Urinary bladder (tissue), 3 donors: ENCODE measurements at regions not wholly inside any gene's neighbourhood (a gene's known extent, or its start where the extent isn't known, plus 50 kb on each side); places are given as distances from the start of the nearest gene placed in this dataset.
"Not testable (repeated sequence)": the region's sequence is repeated elsewhere in the genome, so short reads cannot be mapped to it uniquely, and the experiment has no call there.

Experiments
- DNase-seq: peaks from one replicate; pipeline ENCODE4 v3.0.0-alpha.2; 2015; ENCODE audit errors: extremely low spot score
- H3K27ac ChIP-seq: one replicate; pipeline ENCODE4 v1.5.1; 2013; ENCODE audit warnings: low read depth, mild to moderate bottlenecking, moderate library complexity
- H3K36me3 ChIP-seq: one replicate; pipeline ENCODE4 v1.6.1; 2013; ENCODE audit warnings: mild to moderate bottlenecking, moderate library complexity; ENCODE audit not compliant: insufficient read depth
- H3K4me1 ChIP-seq: one replicate; pipeline ENCODE4 v1.6.1; 2013; ENCODE audit warnings: mild to moderate bottlenecking, moderate library complexity; ENCODE audit not compliant: insufficient read depth
- H3K4me3 ChIP-seq: one replicate; pipeline ENCODE4 v1.5.1; 2013; ENCODE audit warnings: low read depth, low read length
- WGBS: extraction: QIAGEN DNeasy Blood & Tissue Kit; methylation state at CpG from one replicate; pipeline ENCODE4 v1.1.7; 2013; 5-methylcytosine and 5-hydroxymethylcytosine counted together
- donor health status: healthy with polysubstance abuse.
- donor health status: healthy.

DNA sequence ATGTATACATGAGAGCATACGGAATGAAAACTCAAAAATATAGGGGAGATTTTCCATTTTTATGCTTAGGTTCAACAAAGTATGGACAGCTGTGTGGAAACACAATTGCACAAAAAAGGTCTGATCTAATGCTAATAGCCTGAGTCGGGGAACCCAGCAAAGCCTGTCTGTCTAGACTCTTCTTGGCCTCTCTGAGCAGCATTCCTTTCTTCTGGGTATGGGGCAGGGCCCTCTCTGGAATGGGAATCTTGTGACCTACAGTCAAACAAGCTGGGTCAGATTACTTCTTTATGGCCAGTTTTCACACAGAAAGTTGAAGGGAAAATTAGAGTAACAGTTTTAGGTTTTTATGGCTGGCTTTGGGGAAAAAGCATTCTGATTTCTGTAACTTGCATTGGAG is 534.0 kb upstream of the LMO3 start:
- no peak for DNase-seq
- H3K36me3 ChIP-seq: no peaks in the 10 kb centered on the region
- no peak overlapping the region for H3K4me3 ChIP-seq
- 81% methylated on average over 2 of the region's 2 CpGs for WGBS
- H3K4me1 ChIP-seq: no peaks in the 10 kb centered on the region
- no peak overlapping the region for H3K27ac ChIP-seq

DNA sequence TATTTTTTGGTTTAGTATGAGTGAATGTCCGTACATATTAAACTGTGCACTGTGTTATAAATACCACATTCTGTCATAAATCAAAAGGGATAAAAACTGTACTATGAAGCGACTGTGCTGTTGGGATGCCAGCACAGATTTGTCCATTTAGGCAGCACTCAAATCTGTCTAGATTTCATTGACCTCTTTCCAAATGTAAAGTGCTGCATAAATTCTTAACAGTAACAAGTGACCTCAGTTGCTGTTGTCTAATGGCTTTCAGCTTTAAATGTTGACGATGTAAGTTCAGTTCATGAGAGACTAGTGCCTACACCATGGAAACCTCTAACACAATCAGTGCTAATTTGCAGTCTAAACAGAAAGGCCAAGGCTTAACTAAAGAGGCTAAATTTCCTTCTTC is 531.4 kb upstream of the LMO3 start:
- no peaks in the 10 kb centered on the region for H3K4me1 ChIP-seq
- H3K36me3 ChIP-seq: no peaks in the 10 kb centered on the region
- 14% methylated on average over 3 of the region's 3 CpGs for WGBS
- no peak overlapping the region for H3K27ac ChIP-seq
- no peak overlapping the region for H3K4me3 ChIP-seq
- no peak for DNase-seq

GRCh38 chr12:17134315-17134714 is 528.4 kb upstream of the LMO3 start:
- DNase-seq: no peak

GRCh38 chr12:17132336-17132735 is 526.4 kb upstream of the LMO3 start:
- Histone ChIP-seq H3K4me1 (no peaks in the 10 kb centered on the region), H3K36me3 (no peaks in the 10 kb centered on the region), H3K27ac (no peak overlapping the region), H3K4me3 (no peak overlapping the region)
- DNase-seq: no peak
- 92% methylated on average over 4 of the region's 4 CpGs for WGBS

More at GRCh38 chr12:17134315-17134714, 528.4 kb upstream of the LMO3 start:
- H3K4me1 ChIP-seq: no peaks in the 10 kb centered on the region
- H3K36me3 ChIP-seq: no peaks in the 10 kb centered on the region
- H3K27ac ChIP-seq: no peak overlapping the region
- no peak overlapping the region for H3K4me3 ChIP-seq

DNA sequence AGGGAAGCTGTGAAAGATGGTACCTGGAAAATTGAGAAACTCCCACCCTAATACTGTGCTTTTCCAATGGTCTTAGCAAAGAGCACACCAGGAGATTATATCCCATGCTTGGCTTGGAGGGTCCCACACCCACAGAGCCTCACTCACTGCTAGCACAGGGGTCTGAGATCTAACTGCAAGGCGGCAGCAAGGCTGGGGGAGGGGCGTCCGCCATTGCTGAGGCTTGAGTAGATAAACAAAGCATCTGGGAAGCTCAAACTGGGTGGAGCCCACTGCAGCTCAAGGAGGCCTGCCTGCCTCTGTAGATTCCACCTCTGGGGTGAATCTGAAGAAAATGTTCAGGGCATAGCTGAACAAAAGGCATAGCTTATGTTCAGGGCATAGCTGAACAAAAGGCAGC is 510.6 kb upstream of the LMO3 start:
- not testable (repeated sequence) for H3K27ac ChIP-seq, DNase-seq, H3K4me1 ChIP-seq, H3K36me3 ChIP-seq, H3K4me3 ChIP-seq
- WGBS: 86% methylated on average over 3 of the region's 3 CpGs

GRCh38 chr12:17110316-17110715 is 504.4 kb upstream of the LMO3 start:
- no peak overlapping the region for H3K27ac ChIP-seq
- DNase-seq: no peak
- H3K4me3 ChIP-seq: no peak overlapping the region
- H3K4me1 ChIP-seq: no peaks in the 10 kb centered on the region
- H3K36me3 ChIP-seq: no peaks in the 10 kb centered on the region

DNA sequence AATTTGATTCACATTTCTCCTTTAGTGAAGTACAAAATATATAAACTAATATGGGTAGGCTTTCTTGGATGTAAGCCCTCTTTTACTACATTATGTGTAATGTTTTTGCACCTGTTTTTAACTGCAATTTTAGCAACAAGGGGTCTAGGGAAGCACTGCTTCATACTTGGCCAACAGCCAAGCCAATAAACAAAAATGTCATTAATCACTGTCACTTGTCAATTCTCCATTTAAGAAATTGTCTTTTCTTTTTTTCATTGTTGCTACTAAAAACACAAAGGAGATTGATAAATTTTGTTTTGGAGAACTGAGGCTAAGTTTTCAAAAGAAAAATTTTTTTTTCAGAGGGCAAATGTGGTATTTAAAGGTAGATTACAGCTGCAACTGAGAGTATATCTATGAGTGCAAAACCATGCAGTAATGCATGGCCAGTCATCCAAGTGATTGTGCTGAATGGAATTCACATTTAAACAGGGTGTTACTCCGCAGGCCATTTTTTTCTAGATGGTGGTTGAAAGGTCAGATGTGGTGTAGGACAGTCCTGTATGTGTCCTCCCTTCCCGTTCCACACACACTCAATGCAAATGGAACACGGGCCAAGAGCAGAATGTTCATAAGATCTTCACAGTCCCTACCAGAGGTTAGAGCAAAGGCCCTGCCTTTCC is 503.0 kb upstream of the LMO3 start:
- H3K4me1 ChIP-seq: no peaks in the 10 kb centered on the region
- H3K36me3 ChIP-seq: no peaks in the 10 kb centered on the region
- no peak overlapping the region for H3K4me3 ChIP-seq
- 87% methylated on average over 3 of the region's 3 CpGs for WGBS
- H3K27ac ChIP-seq: no peak overlapping the region
- DNase-seq: no peak

DNA sequence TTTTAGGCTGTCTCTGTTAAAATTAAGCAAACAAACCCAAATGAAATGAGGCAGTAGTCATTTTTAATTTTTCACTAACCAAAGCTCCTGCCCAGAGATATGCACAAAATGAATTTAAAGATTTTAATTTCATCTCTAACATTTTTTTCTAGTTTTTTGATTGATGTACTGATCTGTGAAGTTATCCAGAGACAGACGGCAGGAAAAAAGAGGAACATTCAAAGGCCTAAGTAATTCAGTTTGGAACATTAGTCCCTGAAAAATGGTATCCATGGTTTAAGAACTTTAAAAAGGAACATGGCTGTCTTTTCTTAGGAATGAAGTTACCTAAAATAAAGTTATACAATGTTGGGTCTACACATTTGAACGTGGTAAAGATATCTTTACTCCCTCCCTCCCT is 498.8 kb upstream of the LMO3 start:
- Histone ChIP-seq H3K4me1 (no peaks in the 10 kb centered on the region), H3K36me3 (no peaks in the 10 kb centered on the region)
- WGBS: 74% methylated on average over 2 of the region's 2 CpGs

GRCh38 chr12:17097674-17098073 is 491.7 kb upstream of the LMO3 start:
- 84% methylated on average over 11 of the region's 11 CpGs for WGBS
- Histone ChIP-seq H3K4me3 (no peak overlapping the region), H3K4me1 (no peaks in the 10 kb centered on the region), H3K27ac (no peak overlapping the region), H3K36me3 (no peaks in the 10 kb centered on the region)
- no peak for DNase-seq

More for the DNA sequence above, 498.8 kb upstream of the LMO3 start:
- DNase-seq: no peak
- no peak overlapping the region for H3K4me3 ChIP-seq
- H3K27ac ChIP-seq: no peak overlapping the region

GRCh38 chr12:17084831-17085230 is 478.9 kb upstream of the LMO3 start:
- H3K4me3 ChIP-seq: no peak overlapping the region
- H3K4me1 ChIP-seq: no peaks in the 10 kb centered on the region
- DNase-seq: no peak
- H3K27ac ChIP-seq: no peak overlapping the region
- H3K36me3 ChIP-seq: no peaks in the 10 kb centered on the region

DNA sequence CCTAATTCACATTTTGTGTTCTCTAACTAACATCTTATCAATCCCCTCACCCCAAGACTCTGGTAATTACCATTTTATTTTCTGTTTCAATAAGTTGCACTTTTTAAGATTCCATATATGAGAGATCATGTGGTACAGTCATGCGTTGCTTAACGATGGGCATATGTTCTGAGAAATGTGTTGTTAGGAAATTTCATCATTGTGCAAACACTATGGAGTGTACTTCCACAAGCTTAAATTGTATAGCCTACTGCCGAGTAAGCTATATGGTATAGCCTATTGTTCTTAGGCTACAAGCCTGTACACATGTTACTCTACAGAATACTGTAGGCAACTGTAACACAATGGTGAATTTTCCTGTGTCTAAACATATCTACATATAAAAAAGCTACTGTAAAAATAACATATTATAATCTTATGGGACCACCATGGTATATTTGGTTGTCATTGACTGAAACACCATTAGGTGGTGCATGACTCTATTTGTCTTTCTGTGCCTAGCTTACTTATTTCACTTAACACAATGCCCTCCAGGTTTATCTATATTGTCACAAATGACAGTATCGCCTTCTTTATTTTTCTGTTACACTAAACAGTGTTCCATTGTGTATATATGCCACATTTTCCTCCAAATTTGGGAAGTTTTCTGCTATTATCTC is 473.4 kb upstream of the LMO3 start:
- no peak overlapping the region for H3K27ac ChIP-seq
- DNase-seq: no peak
- H3K4me1 ChIP-seq: no peaks in the 10 kb centered on the region
- H3K36me3 ChIP-seq: no peaks in the 10 kb centered on the region
- H3K4me3 ChIP-seq: no peak overlapping the region
- WGBS: 94% methylated on average over 4 of the region's 4 CpGs

- WGBS: 94% methylated on average over 3 of the region's 3 CpGs
- DNase-seq: no peak
Observed at GRCh38 chr12:17077594-17077993, 471.6 kb upstream of the LMO3 start.

DNA sequence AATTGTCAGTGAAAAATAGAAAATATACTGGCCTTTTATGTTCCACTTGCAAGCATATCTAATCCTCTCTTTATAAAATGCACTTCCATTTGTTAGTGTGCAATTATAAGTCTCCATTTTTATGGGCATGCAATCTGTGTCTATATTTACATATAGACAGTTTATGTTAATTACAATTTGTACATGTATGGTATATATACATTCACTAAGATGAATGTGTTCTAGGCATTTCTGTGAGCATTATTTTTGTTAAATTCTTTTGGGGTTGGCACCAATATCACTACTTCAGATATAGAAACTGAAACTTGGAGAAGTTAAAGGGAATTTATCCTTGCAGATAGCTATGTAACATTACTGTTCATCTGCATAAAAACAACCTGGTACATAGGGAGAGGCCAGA is 470.8 kb upstream of the LMO3 start:
- Histone ChIP-seq H3K36me3 (no peaks in the 10 kb centered on the region), H3K4me1 (no peaks in the 10 kb centered on the region), H3K4me3 (no peak overlapping the region), H3K27ac (no peak overlapping the region)
- DNase-seq: no peak

More at GRCh38 chr12:17077594-17077993, 471.6 kb upstream of the LMO3 start:
- Histone ChIP-seq H3K4me3 (no peak overlapping the region), H3K36me3 (no peaks in the 10 kb centered on the region), H3K4me1 (no peaks in the 10 kb centered on the region), H3K27ac (no peak overlapping the region)

GRCh38 chr12:17076028-17076744 is 470.2 kb upstream of the LMO3 start:
- Histone ChIP-seq H3K27ac (no peak overlapping the region), H3K4me3 (no peak overlapping the region), H3K36me3 (no peaks in the 10 kb centered on the region), H3K4me1 (no peaks in the 10 kb centered on the region)
- DNase-seq: no peak
- WGBS: 94% methylated on average over 2 of the region's 2 CpGs
